GM12878 (cell line): ENCODE measurements at regions not wholly inside any gene's neighbourhood (a gene's known extent, or its start where the extent isn't known, plus 50 kb on each side); places are given as distances from the start of the nearest gene placed in this dataset.

Source experiments
- ATAC-seq: fragments of 200-7000 bp; cut with Tn5 transposase; 3 replicates; pipeline ENCODE4 v1.9.1; 2020; ENCODE audit warnings: mild to moderate bottlenecking, moderate library complexity
- BruUV-seq: library from RNA; stranded (reverse); fragments of 400-500 nt; replicated peaks from 2 replicates; lab custom pipeline; 2021; lab: Mats Ljungman, UMichigan
- CTCF ChIA-PET: fragments of 300-600 bp; sonication (Branson Sonifier 250); formaldehyde crosslinking; extraction: SDS; loops from one replicate; lab custom pipeline; 2021; ENCODE audit warnings: inconsistent platforms; lab: Yijun Ruan, JAX
- POLR2A ChIA-PET: fragments of 350-600 bp; formaldehyde crosslinking; extraction: SDS; loops from one replicate; lab custom pipeline; 2021; ENCODE audit warnings: inconsistent platforms; lab: Charles Lee
- RAD21 ChIA-PET: fragments of 300-600 bp; sonication (Branson Sonifier 250); formaldehyde crosslinking; loops from one replicate; lab custom pipeline; 2023; ENCODE audit warnings: antibody characterized with exemption; ENCODE audit not compliant: unreplicated experiment; lab: Charles Lee
- SMC1A ChIA-PET: fragments of 300-600 bp; sonication (Branson Sonifier 250); formaldehyde crosslinking; loops from one replicate; lab custom pipeline; 2023; ENCODE audit not compliant: unreplicated experiment, uncharacterized antibody; lab: Charles Lee
- DNase-seq: peaks from one replicate; pipeline ENCODE4 v3.0.0-alpha.2; 2011; ENCODE audit warnings: low read depth, low spot score
- FAIRE-seq: peaks from 3 replicates; lab custom pipeline; 2011; peaks lifted over from hg19 to GRCh38; lab: Jason Lieb, UNC
- H2AFZ ChIP-seq: 2 replicates; pipeline ENCODE4 v1.6.0; 2011; ENCODE audit warnings: low read depth, low read length, control low read depth; ENCODE audit not compliant: control insufficient read depth
- H3K27ac ChIP-seq: 2 replicates; pipeline ENCODE4 v1.5.1; 2011; ENCODE audit warnings: control low read depth; ENCODE audit not compliant: control insufficient read depth, insufficient read depth
- H3K27me3 ChIP-seq, 2 experiments: replicated peaks in 1 of 2; 2 replicates each; pipeline versions ENCODE4 v1.6.0 to v1.6.1; 2011; ENCODE audit warnings: low read length in 1 of 2; ENCODE audit not compliant: control insufficient read depth in 2 of 2, insufficient read depth in 2 of 2
- H3K36me3 ChIP-seq, 2 experiments: 2 replicates each; pipeline ENCODE4 v1.5.1; 2011; ENCODE audit warnings: low read length in 1 of 2; ENCODE audit not compliant: control insufficient read depth in 2 of 2, insufficient read depth in 2 of 2
- H3K4me1 ChIP-seq: 2 replicates; pipeline ENCODE4 v1.6.1; 2011; ENCODE audit warnings: mild to moderate bottlenecking, low read length, moderate library complexity, mixed read lengths; ENCODE audit not compliant: control insufficient read depth, insufficient read depth
- H3K4me2 ChIP-seq: 2 replicates; pipeline ENCODE4 v1.6.0; 2011; ENCODE audit warnings: control low read depth; ENCODE audit not compliant: control insufficient read depth, insufficient read depth
- H3K4me3 ChIP-seq: fragments of 200-600 bp; sonication (generic); 2 replicates; pipeline ENCODE4 v1.5.1; 2016
- H3K79me2 ChIP-seq: 2 replicates; pipeline ENCODE4 v1.6.0; 2011; ENCODE audit warnings: low read length; ENCODE audit not compliant: control insufficient read depth, insufficient read depth
- H3K9ac ChIP-seq: 2 replicates; pipeline ENCODE4 v1.8.0; 2011; ENCODE audit warnings: low read length, control low read depth, mixed read lengths; ENCODE audit not compliant: control insufficient read depth, insufficient read depth
- H3K9me3 ChIP-seq: replicated peaks from 3 replicates; pipeline ENCODE4 v1.5.1; 2011; ENCODE audit warnings: mild to moderate bottlenecking, low read length; ENCODE audit not compliant: control insufficient read depth, insufficient read depth
- H4K20me1 ChIP-seq: 2 replicates; pipeline ENCODE4 v1.6.0; 2011; ENCODE audit not compliant: control insufficient read depth, insufficient read depth
- ATF7 ChIP-seq: fragments of 450-650 bp; IDR thresholded peaks from 2 replicates; pipeline ENCODE4 v1.6.1; 2016; ENCODE audit warnings: low read depth, mild to moderate bottlenecking
- CHD1 ChIP-seq: IDR thresholded peaks from 2 replicates; pipeline ENCODE4 v1.6.1; 2012; ENCODE audit warnings: low read depth, low read length, improper control_type of control experiment
- CHD2 ChIP-seq: IDR thresholded peaks from 2 replicates; pipeline ENCODE4 v1.6.1; 2011; ENCODE audit warnings: low read depth, low read length, improper control_type of control experiment, borderline replicate concordance
- CTCF ChIP-seq, 3 experiments: IDR thresholded peaks in 2 of 3; conservative IDR thresholded peaks in 1 of 3; 2 replicates each; pipeline ENCODE4 v1.5.1; 2011; ENCODE audit warnings: low read depth in 3 of 3, low read length in 3 of 3, mild to moderate bottlenecking in 3 of 3, control low read depth in 2 of 3, moderate library complexity in 2 of 3, inconsistent platforms in 1 of 3, mixed read lengths in 1 of 3; ENCODE audit not compliant: control insufficient read depth in 2 of 3, insufficient read depth in 1 of 3; ENCODE audit errors: extremely low read depth in 1 of 3
- ESRRA ChIP-seq: IDR thresholded peaks from 2 replicates; pipeline ENCODE4 v1.6.1; 2012; ENCODE audit warnings: mild to moderate bottlenecking, low read length, improper control_type of control experiment
- IRF4 ChIP-seq: IDR thresholded peaks from 2 replicates; pipeline ENCODE4 v1.6.1; 2011; ENCODE audit warnings: low read depth, low read length
- NFIC ChIP-seq: IDR thresholded peaks from 2 replicates; pipeline ENCODE4 v1.6.1; 2012; ENCODE audit warnings: low read depth, mild to moderate bottlenecking, inconsistent platforms, low read length, moderate library complexity
- NKRF ChIP-seq: fragments of 450-650 bp; conservative IDR thresholded peaks from 2 replicates; pipeline ENCODE4 v1.6.1; 2017; ENCODE audit warnings: mild to moderate bottlenecking, moderate library complexity
- SIN3A ChIP-seq: IDR thresholded peaks from 2 replicates; pipeline ENCODE4 v1.6.1; 2012; ENCODE audit warnings: low read depth, low read length, improper control_type of control experiment
- SMAD1 ChIP-seq: fragments of 450-650 bp; IDR thresholded peaks from 2 replicates; pipeline ENCODE4 v1.6.1; 2018; ENCODE audit warnings: mild to moderate bottlenecking, low read depth; ENCODE audit not compliant: partially characterized antibody
- SMAD5 ChIP-seq: IDR thresholded peaks from 2 replicates; pipeline ENCODE4 v1.6.1; 2016; ENCODE audit warnings: antibody characterized with exemption, low read depth
- ZBTB11 ChIP-seq: fragments of 450-650 bp; formaldehyde crosslinking; IDR thresholded peaks from 2 replicates; pipeline ENCODE4 v1.5.0; 2022; ENCODE audit warnings: mild to moderate bottlenecking, missing genetic modification characterization
- ZNF592 ChIP-seq: fragments of 450-650 bp; IDR thresholded peaks from 2 replicates; pipeline ENCODE4 v1.6.1; 2017; ENCODE audit warnings: mild to moderate bottlenecking, moderate library complexity
- WGBS: methylation state at CpG from one replicate; pipeline ENCODE4 v1.1.6; 2016; ENCODE audit warnings: low lambda C conversion rate; ENCODE audit not compliant: insufficient replicate concordance, insufficient coverage; ENCODE audit errors: missing lambda C conversion rate; 5-methylcytosine and 5-hydroxymethylcytosine counted together
- in situ Hi-C: fragments of 300-500 bp; cut with MboI; formaldehyde crosslinking; loops from 9 replicates; pipeline ENCODE4 v1.14.3; 2018; ENCODE audit warnings: mixed read lengths
- intact Hi-C: fragments of 100-400 bp; cut with micrococcal nuclease; formaldehyde crosslinking; loops from one replicate; pipeline ENCODE4 v1.14.2; 2022; ENCODE audit not compliant: unreplicated experiment

- Histone ChIP-seq H3K9me3 (no peaks in the 10 kb centered on the region), H2AFZ (no peak overlapping the region), H3K27ac (no peak overlapping the region), H3K79me2 (no peaks in the 10 kb centered on the region), H3K9ac (no peak overlapping the region), H4K20me1 (no peaks in the 10 kb centered on the region), H3K4me1 (no peaks in the 10 kb centered on the region), H3K27me3 (no peaks in the 10 kb centered on the region), H3K4me2 (no peak overlapping the region), H3K4me3 (no peak overlapping the region), H3K36me3 (no peaks in the 10 kb centered on the region)
- POLR2A ChIA-PET = no interaction called here
- ATAC-seq (no peak), DNase-seq (no peak), FAIRE-seq (no peak)
- in situ Hi-C loops (no loop called here), intact Hi-C loops (no loop called here)
- WGBS = 30% methylated on average over 17 of the region's 17 CpGs
- SMC1A ChIA-PET = no interaction called here
- CTCF ChIA-PET = no interaction called here
- no TSS peak for BruUV-seq
- RAD21 ChIA-PET = no interaction called here
- TF ChIP-seq SIN3A (no peak), SMAD5 (no peak), NKRF (no peak), IRF4 (no peak), CHD2 (no peak), ZBTB11 (CRISPR knock-in tag) (no peak), NFIC (no peak), ATF7 (no peak), SMAD1 (no peak), ZNF592 (no peak), CTCF (IDR thresholded peaks at IDR 0.05 in 2 of 3, conservative IDR thresholded peaks at IDR 0.05 in 1 of 3; ENCODE audit: control insufficient read depth in 2 of 3, extremely low read depth in 1 of 3, insufficient read depth in 1 of 3, low read depth in 3 of 3, low read length in 3 of 3) (no peak), CHD1 (no peak), ESRRA (no peak)
These were observed 265.5 kb downstream of the SEC23A start for GRCh38 chr14:38837343-38838048.
